Kidney epithelial cell (primary cell): ENCODE measurements at regions not wholly inside any gene's neighbourhood (a gene's known extent, or its start where the extent isn't known, plus 50 kb on each side); places are given as distances from the start of the nearest gene placed in this dataset.

Experiments
- DNase-seq: peaks from one replicate; pipeline ENCODE4 v3.0.0-alpha.2; 2010; ENCODE audit warnings: low read depth
- H3K27me3 ChIP-seq: 2 replicates; pipeline ENCODE4 v1.6.0; 2011; ENCODE audit warnings: low read length; ENCODE audit not compliant: control insufficient read depth, insufficient read depth
- H3K36me3 ChIP-seq: 2 replicates; pipeline ENCODE4 v1.5.1; 2011; ENCODE audit warnings: low read length; ENCODE audit not compliant: control insufficient read depth, insufficient read depth
- H3K4me3 ChIP-seq: 2 replicates; pipeline ENCODE4 v1.5.1; 2011; ENCODE audit warnings: low read depth, mild to moderate bottlenecking, control low read depth, low read length
- CTCF ChIP-seq: IDR thresholded peaks from 2 replicates; pipeline ENCODE4 v1.5.1; 2011; ENCODE audit warnings: mild to moderate bottlenecking, moderate library complexity, low read length, control low read depth, inconsistent platforms; ENCODE audit not compliant: insufficient read depth, poor library complexity, severe bottlenecking

DNA sequence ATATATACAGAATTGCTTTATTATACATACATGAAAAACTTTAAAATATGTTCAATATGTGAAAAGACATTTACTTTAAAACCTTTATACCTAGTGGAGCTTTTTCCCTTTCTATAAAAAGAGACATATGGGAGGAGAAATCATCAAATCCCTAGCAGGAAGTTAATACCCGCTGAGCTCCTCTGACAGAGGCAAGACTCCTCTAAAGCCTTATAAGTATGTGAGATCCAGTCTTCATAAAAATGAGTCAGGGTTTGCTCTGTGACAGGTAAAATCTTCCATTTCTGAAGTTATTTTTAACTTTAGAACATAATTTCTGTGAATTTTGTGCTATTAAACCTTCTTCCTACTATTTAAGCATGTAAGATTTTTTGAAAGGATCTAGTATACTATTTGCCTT lies 634.4 kb upstream of the AADAT start:
- no peak overlapping the region for H3K4me3 ChIP-seq
- TF ChIP-seq CTCF: no peak
- no peaks in the 10 kb centered on the region for H3K27me3 ChIP-seq

GRCh38 chr4:170723171-170723570 lies 633.4 kb upstream of the AADAT start:
- no peak for DNase-seq
- no peaks in the 10 kb centered on the region for H3K27me3 ChIP-seq
- no peaks in the 10 kb centered on the region for H3K36me3 ChIP-seq
- TF ChIP-seq CTCF: no peak
- no peak overlapping the region for H3K4me3 ChIP-seq

More for the DNA sequence above, 634.4 kb upstream of the AADAT start:
- H3K36me3 ChIP-seq: no peaks in the 10 kb centered on the region
- no peak for DNase-seq

DNA sequence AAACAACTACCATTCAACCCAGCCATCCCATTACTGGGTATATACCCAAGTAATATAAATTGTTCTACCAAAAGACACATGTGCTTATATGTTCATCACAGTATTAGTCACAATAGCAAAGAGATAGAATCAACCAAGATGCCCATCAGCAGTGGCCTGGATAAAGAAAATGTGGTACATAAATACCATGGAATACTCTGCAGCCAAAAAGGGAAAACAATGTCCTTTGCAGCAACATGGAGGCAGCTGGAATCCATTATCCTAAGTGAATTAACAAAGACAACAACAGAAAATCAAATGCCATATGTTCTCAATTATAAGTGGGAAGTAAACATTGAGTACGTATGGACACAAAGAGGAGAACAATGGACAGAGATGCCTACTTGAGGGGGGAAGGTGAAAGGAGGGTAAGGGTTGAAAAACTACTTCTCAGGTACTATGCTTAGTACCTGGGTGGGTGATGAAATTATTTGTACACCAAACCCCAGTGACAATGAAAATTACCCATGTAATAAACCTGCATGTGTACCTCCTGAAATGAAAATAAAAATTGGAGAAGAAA lies 632.1 kb upstream of the AADAT start:
- TF ChIP-seq CTCF: no peak
- H3K27me3 ChIP-seq: no peaks in the 10 kb centered on the region

GRCh38 chr4:170716868-170717267 lies 627.1 kb upstream of the AADAT start:
- no peaks in the 10 kb centered on the region for H3K27me3 ChIP-seq
- no peak for TF ChIP-seq CTCF
- no peak for DNase-seq
- no peak overlapping the region for H3K4me3 ChIP-seq
- H3K36me3 ChIP-seq: no peaks in the 10 kb centered on the region

More for the DNA sequence above, 632.1 kb upstream of the AADAT start:
- no peak overlapping the region for H3K4me3 ChIP-seq
- DNase-seq: no peak
- H3K36me3 ChIP-seq: no peaks in the 10 kb centered on the region

- no peak for TF ChIP-seq CTCF
- H3K36me3 ChIP-seq: no peaks in the 10 kb centered on the region
- DNase-seq: no peak
- no peak overlapping the region for H3K4me3 ChIP-seq
- H3K27me3 ChIP-seq: no peaks in the 10 kb centered on the region
These were observed 616.2 kb upstream of the AADAT start for GRCh38 chr4:170705907-170706306.

- DNase-seq: no peak
- TF ChIP-seq CTCF: no peak
- H3K27me3 ChIP-seq: no peaks in the 10 kb centered on the region
- H3K4me3 ChIP-seq: no peak overlapping the region
- H3K36me3 ChIP-seq: no peaks in the 10 kb centered on the region
These were observed 610.3 kb upstream of the AADAT start for GRCh38 chr4:170700064-170700463.
